ENCODE measurements at regions not wholly inside any gene's neighbourhood (a gene's known extent, or its start where the extent isn't known, plus 50 kb on each side); places are given as distances from the start of the nearest gene placed in this dataset.
"Not testable (repeated sequence)": the region's sequence is repeated elsewhere in the genome, so short reads cannot be mapped to it uniquely, and the experiment has no call there.

- DNase-seq: no peak
Measured at GRCh38 chr9:22855980-22856379, 409.4 kb downstream of the DMRTA1 start.

GRCh38 chr9:22857316-22857715 is 410.7 kb downstream of the DMRTA1 start:
- no peak for DNase-seq

GRCh38 chr9:22863106-22863505 is 416.5 kb downstream of the DMRTA1 start:
- DNase-seq: no peak

- DNase-seq: no peak
Measured at GRCh38 chr9:22863736-22864135, 417.1 kb downstream of the DMRTA1 start.

GRCh38 chr9:22893196-22893843 is 446.7 kb downstream of the DMRTA1 start:
- no peak for DNase-seq

GRCh38 chr9:22898591-22898990 is 452.0 kb downstream of the DMRTA1 start:
- no peak for DNase-seq

GRCh38 chr9:22911632-22912031 is 465.0 kb downstream of the DMRTA1 start:
- DNase-seq: no peak

- DNase-seq: no peak
Measured at GRCh38 chr9:22913026-22913425, 466.4 kb downstream of the DMRTA1 start.

- DNase-seq: no peak
Measured at GRCh38 chr9:22913518-22913917, 466.9 kb downstream of the DMRTA1 start.

GRCh38 chr9:22916148-22916547 is 469.5 kb downstream of the DMRTA1 start:
- DNase-seq: no peak

GRCh38 chr9:22919423-22919822 is 472.8 kb downstream of the DMRTA1 start:
- no peak for DNase-seq

- DNase-seq: no peak
Measured at GRCh38 chr9:22921742-22922141, 475.1 kb downstream of the DMRTA1 start.

- DNase-seq: no peak
Measured at GRCh38 chr9:22922222-22922621, 475.6 kb downstream of the DMRTA1 start.

GRCh38 chr9:22954550-22954949 is 507.9 kb downstream of the DMRTA1 start:
- DNase-seq: no peak

GRCh38 chr9:22954964-22955363 is 508.3 kb downstream of the DMRTA1 start:
- no peak for DNase-seq

- DNase-seq: no peak
Measured at GRCh38 chr9:22969350-22969979, 522.8 kb downstream of the DMRTA1 start.

- no peak for DNase-seq
Measured at GRCh38 chr9:22970434-22970975, 523.9 kb downstream of the DMRTA1 start.

GRCh38 chr9:22975951-22976350 is 529.3 kb downstream of the DMRTA1 start:
- no peak for DNase-seq

GRCh38 chr9:22976454-22976853 is 529.8 kb downstream of the DMRTA1 start:
- no peak for DNase-seq

GRCh38 chr9:22980429-22980828 is 533.8 kb downstream of the DMRTA1 start:
- not testable (repeated sequence) for DNase-seq

- no peak for DNase-seq
Measured at GRCh38 chr9:22986556-22986955, 539.9 kb downstream of the DMRTA1 start.

- DNase-seq: no peak
Measured at GRCh38 chr9:22990349-22990748, 543.7 kb downstream of the DMRTA1 start.

- no peak for DNase-seq
Measured at GRCh38 chr9:22992780-22993179, 546.2 kb downstream of the DMRTA1 start.

GRCh38 chr9:22997923-22998322 is 551.3 kb downstream of the DMRTA1 start:
- no peak for DNase-seq

GRCh38 chr9:23005156-23005555 is 558.5 kb downstream of the DMRTA1 start:
- no peak for DNase-seq
